ENCODE measurements at regions not wholly inside any gene's neighbourhood (a gene's known extent, or its start where the extent isn't known, plus 50 kb on each side); places are given as distances from the start of the nearest gene placed in this dataset.
"Not testable (repeated sequence)": the region's sequence is repeated elsewhere in the genome, so short reads cannot be mapped to it uniquely, and the experiment has no call there.

GRCh38 chr11:121968638-121969037, 147.4 kb downstream of the BLID start:
- no peak for TF ChIP-seq CTCF (IDR thresholded peaks at IDR 0.05; ENCODE audit: unreplicated experiment)
- DNase-seq (ENCODE audit: low spot score in 2 of 2, unreplicated experiment in 2 of 2): no peak
- H3K9me3 Mint-ChIP-seq: peaks cover 20% of the 10 kb centered on the region
- H3K4me3 Mint-ChIP-seq: no peak overlapping the region
- no peak overlapping the region for H3K27ac Mint-ChIP-seq
- no peaks in the 10 kb centered on the region for H3K27me3 Mint-ChIP-seq (ENCODE audit: low read depth)
- peaks cover 15% of the 10 kb centered on the region for H3K4me1 Mint-ChIP-seq
- H3K36me3 Mint-ChIP-seq: no peaks in the 10 kb centered on the region

- Mint-ChIP-seq H3K4me3 (no peak overlapping the region), H3K4me1 (peaks cover 23% of the 10 kb centered on the region), H3K27ac (no peak overlapping the region), H3K9me3 (peaks cover 7% of the 10 kb centered on the region), H3K36me3 (no peaks in the 10 kb centered on the region), H3K27me3 (ENCODE audit: low read depth) (no peaks in the 10 kb centered on the region)
- TF ChIP-seq CTCF (IDR thresholded peaks at IDR 0.05; ENCODE audit: unreplicated experiment): no peak
- no peak for DNase-seq (ENCODE audit: low spot score in 2 of 2, unreplicated experiment in 2 of 2)
These were observed 148.8 kb downstream of the BLID start for GRCh38 chr11:121967131-121967704.

- TF ChIP-seq CTCF (IDR thresholded peaks at IDR 0.05; ENCODE audit: unreplicated experiment): no peak
- no peak overlapping the region for H3K4me3 Mint-ChIP-seq
- peak in 1 of 2 experiments; percentile 20 for DNase-seq (ENCODE audit: low spot score in 2 of 2, unreplicated experiment in 2 of 2)
- no peak overlapping the region for H3K27ac Mint-ChIP-seq
- H3K4me1 Mint-ChIP-seq: peaks cover 40% of the 10 kb centered on the region
- no peaks in the 10 kb centered on the region for H3K36me3 Mint-ChIP-seq
- no peaks in the 10 kb centered on the region for H3K27me3 Mint-ChIP-seq (ENCODE audit: low read depth)
- H3K9me3 Mint-ChIP-seq: no peaks in the 10 kb centered on the region
These were observed 150.7 kb downstream of the BLID start for GRCh38 chr11:121965330-121965729.

GRCh38 chr11:121964591-121964990, 151.4 kb downstream of the BLID start:
- H3K27ac Mint-ChIP-seq: peak overlapping the region; percentile 43

GRCh38 chr11:121963846-121964245, 152.2 kb downstream of the BLID start:
- not testable (repeated sequence) for DNase-seq (ENCODE audit: low spot score in 2 of 2, unreplicated experiment in 2 of 2); H3K36me3 Mint-ChIP-seq; H3K27ac Mint-ChIP-seq; H3K9me3 Mint-ChIP-seq; H3K27me3 Mint-ChIP-seq (ENCODE audit: low read depth); H3K4me3 Mint-ChIP-seq
- H3K4me1 Mint-ChIP-seq: peaks cover 51% of the 10 kb centered on the region

More at GRCh38 chr11:121964591-121964990, 151.4 kb downstream of the BLID start:
- DNase-seq (ENCODE audit: low spot score in 2 of 2, unreplicated experiment in 2 of 2): no peak
- Mint-ChIP-seq H3K27me3 (ENCODE audit: low read depth) (no peaks in the 10 kb centered on the region), H3K36me3 (no peaks in the 10 kb centered on the region), H3K4me3 (no peak overlapping the region), H3K9me3 (no peaks in the 10 kb centered on the region), H3K4me1 (peaks cover 43% of the 10 kb centered on the region)
- no peak for TF ChIP-seq CTCF (IDR thresholded peaks at IDR 0.05; ENCODE audit: unreplicated experiment)

- Mint-ChIP-seq H3K36me3 (no peaks in the 10 kb centered on the region), H3K4me1 (peaks cover 66% of the 10 kb centered on the region), H3K27ac (peak overlapping the region; percentile 13), H3K9me3 (no peaks in the 10 kb centered on the region), H3K4me3 (no peak overlapping the region), H3K27me3 (ENCODE audit: low read depth) (peaks cover 1% of the 10 kb centered on the region)
- no peak for TF ChIP-seq CTCF (IDR thresholded peaks at IDR 0.05; ENCODE audit: unreplicated experiment)
- no peak for DNase-seq (ENCODE audit: low spot score in 2 of 2, unreplicated experiment in 2 of 2)
These were observed 154.7 kb downstream of the BLID start for GRCh38 chr11:121961321-121961801.

Data from mesothelial cell of epicardium (in vitro differentiated cells).